T-helper 1 cell treated with Interleukin-12 subunit alpha and Interleukin-12 subunit beta and Interleukin-4 antibody, amounts not matched to agents 30 μg/mL and 1 μg/mL, for 36 hours (primary cell): ENCODE measurements at regions not wholly inside any gene's neighbourhood (a gene's known extent, or its start where the extent isn't known, plus 50 kb on each side); places are given as distances from the start of the nearest gene placed in this dataset.

Experiments used
- H3K27ac Mint-ChIP-seq: one replicate; pipeline ENCODE4 v1.8.0; 2021; ENCODE audit warnings: mild to moderate bottlenecking, mixed read lengths
- H3K27me3 Mint-ChIP-seq: one replicate; pipeline ENCODE4 v1.8.0; 2021; ENCODE audit warnings: low read depth, mixed read lengths
- H3K36me3 Mint-ChIP-seq: one replicate; pipeline ENCODE4 v1.8.0; 2021; ENCODE audit warnings: low read depth, mixed read lengths
- H3K4me1 Mint-ChIP-seq: one replicate; pipeline ENCODE4 v1.8.0; 2021; ENCODE audit warnings: low read depth, mixed read lengths
- H3K4me3 Mint-ChIP-seq: one replicate; pipeline ENCODE4 v1.8.0; 2021; ENCODE audit warnings: mild to moderate bottlenecking, moderate library complexity, mixed read lengths
- H3K9me3 Mint-ChIP-seq: one replicate; pipeline ENCODE4 v1.8.0; 2021; ENCODE audit warnings: mixed read lengths

- Mint-ChIP-seq H3K4me1 (no peaks in the 10 kb centered on the region), H3K27ac (no peak overlapping the region), H3K36me3 (peaks cover 8% of the 10 kb centered on the region), H3K4me3 (no peak overlapping the region), H3K9me3 (peaks cover 34% of the 10 kb centered on the region), H3K27me3 (no peaks in the 10 kb centered on the region)
These were observed 50.1 kb downstream of the GCNT4 start for GRCh38 chr5:75002271-75002670.

DNA sequence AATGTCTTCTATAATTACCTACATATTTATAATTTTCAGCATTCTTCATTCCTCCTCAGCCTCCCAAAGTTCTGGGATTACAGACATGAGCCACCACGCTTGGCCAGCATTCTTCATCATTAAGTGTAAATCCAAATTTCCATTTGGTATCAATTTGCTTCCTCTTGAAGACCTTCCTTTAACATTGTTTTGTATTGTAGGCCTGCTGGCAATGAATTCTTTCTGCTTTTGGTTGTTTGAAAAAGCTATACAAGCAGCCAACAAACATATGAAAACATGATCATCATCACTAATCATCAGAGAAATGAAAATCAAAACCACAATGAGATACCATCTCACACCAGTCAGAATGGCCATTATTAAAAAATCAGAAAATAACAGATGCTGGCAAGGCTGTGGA lies 56.4 kb downstream of the GCNT4 start:
- H3K27me3 Mint-ChIP-seq = peaks cover 3% of the 10 kb centered on the region
- H3K9me3 Mint-ChIP-seq = peaks cover 6% of the 10 kb centered on the region
- no peaks in the 10 kb centered on the region for H3K4me1 Mint-ChIP-seq
- peaks cover 2% of the 10 kb centered on the region for H3K36me3 Mint-ChIP-seq
- no peak overlapping the region for H3K27ac Mint-ChIP-seq
- H3K4me3 Mint-ChIP-seq = no peak overlapping the region

DNA sequence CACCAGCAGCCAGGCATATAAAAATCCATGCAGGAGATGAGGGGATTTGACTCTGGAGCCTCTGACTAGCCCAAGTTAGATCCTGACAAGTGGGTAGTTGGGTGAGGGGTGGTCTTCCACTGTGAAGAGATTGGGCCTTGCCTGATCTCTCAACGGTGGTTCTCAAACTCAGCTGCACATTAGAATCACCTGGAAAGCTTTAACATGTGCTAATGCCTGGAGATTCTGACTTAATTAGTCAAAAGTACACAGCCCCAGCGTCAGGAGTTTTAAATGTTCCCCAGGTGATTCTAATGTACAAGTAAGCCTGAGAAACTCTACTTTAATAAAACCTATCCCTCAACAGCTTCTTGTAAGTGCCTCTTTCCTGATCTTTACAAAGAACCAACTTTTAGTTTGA lies 57.5 kb downstream of the GCNT4 start:
- peaks cover 3% of the 10 kb centered on the region for H3K27me3 Mint-ChIP-seq
- peaks cover 2% of the 10 kb centered on the region for H3K36me3 Mint-ChIP-seq
- peaks cover 6% of the 10 kb centered on the region for H3K9me3 Mint-ChIP-seq
- no peak overlapping the region for H3K27ac Mint-ChIP-seq
- no peaks in the 10 kb centered on the region for H3K4me1 Mint-ChIP-seq
- no peak overlapping the region for H3K4me3 Mint-ChIP-seq

DNA sequence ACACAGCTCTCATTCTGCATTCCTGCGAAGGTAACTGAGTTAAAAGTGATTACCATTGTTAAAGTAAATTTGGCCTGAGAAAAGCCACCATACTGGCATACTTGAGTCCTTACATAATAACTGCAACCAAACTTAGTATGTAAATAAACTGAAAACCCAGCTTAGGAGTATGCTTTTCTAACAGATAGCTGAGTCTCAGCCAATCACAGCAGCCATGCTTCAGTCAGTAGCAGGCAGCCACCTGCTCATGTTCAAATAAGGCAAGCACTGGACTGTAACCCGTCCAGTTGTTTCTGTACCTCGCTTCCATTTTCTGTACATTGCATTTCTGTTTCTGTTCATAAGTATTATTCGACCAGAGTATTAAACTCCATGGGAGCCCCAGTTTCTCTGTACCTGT lies 58.6 kb downstream of the GCNT4 start:
- H3K9me3 Mint-ChIP-seq = peaks cover 6% of the 10 kb centered on the region
- H3K27ac Mint-ChIP-seq = no peak overlapping the region
- H3K4me1 Mint-ChIP-seq = no peaks in the 10 kb centered on the region
- peaks cover 2% of the 10 kb centered on the region for H3K36me3 Mint-ChIP-seq
- H3K4me3 Mint-ChIP-seq = no peak overlapping the region
- peaks cover 3% of the 10 kb centered on the region for H3K27me3 Mint-ChIP-seq

GRCh38 chr5:74992791-74993190 lies 59.6 kb downstream of the GCNT4 start:
- H3K36me3 Mint-ChIP-seq = peaks cover 2% of the 10 kb centered on the region
- no peaks in the 10 kb centered on the region for H3K4me1 Mint-ChIP-seq
- peaks cover 1% of the 10 kb centered on the region for H3K9me3 Mint-ChIP-seq
- peaks cover 3% of the 10 kb centered on the region for H3K27me3 Mint-ChIP-seq
- H3K27ac Mint-ChIP-seq = no peak overlapping the region
- no peak overlapping the region for H3K4me3 Mint-ChIP-seq

DNA sequence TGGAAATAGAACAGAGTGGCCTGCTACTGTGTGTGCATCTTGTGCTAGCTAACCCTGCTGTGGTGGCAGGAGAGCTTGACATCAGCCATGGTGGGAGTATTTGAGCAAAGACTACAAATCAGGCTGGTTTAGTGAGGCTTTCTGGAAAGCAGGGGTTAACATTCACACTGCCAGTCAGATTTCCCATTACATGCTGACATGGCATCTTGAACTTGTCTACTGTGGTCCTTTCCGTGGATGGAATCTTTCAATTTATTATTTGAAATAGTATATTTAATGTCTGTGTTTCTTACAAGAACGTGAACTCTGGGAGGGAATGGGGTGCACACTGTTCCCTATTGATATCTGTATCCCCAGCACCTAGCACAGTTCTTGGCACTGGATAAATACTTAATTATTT lies 60.8 kb downstream of the GCNT4 start:
- Mint-ChIP-seq H3K27me3 (peaks cover 2% of the 10 kb centered on the region), H3K9me3 (no peaks in the 10 kb centered on the region)

DNA sequence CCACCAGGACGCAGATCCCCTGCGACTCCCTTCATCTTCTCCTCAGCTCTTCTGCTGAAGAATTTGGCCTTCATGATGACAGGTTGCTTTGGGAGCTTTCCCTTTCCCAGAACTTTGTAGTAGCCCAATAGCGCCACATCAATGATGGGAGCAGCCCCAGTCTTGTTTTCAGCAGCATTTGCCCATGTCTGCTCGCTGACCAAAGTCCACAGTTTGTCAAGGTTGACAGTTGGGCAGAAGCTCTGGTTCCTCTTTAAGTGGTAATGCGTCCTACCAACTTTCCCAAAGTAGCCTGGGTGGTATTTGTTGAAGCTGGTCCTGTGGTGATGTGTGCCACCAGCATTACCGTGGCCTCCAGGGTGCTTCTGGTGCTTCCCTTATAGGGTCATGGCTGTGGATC lies 62.2 kb downstream of the GCNT4 start:
- Mint-ChIP-seq H3K27ac (no peak overlapping the region), H3K27me3 (no peaks in the 10 kb centered on the region), H3K36me3 (no peaks in the 10 kb centered on the region), H3K9me3 (no peaks in the 10 kb centered on the region), H3K4me1 (no peaks in the 10 kb centered on the region), H3K4me3 (no peak overlapping the region)

More for the DNA sequence above, 60.8 kb downstream of the GCNT4 start:
- no peaks in the 10 kb centered on the region for H3K4me1 Mint-ChIP-seq
- H3K4me3 Mint-ChIP-seq = no peak overlapping the region
- H3K27ac Mint-ChIP-seq = no peak overlapping the region
- peaks cover 2% of the 10 kb centered on the region for H3K36me3 Mint-ChIP-seq

GRCh38 chr5:74988273-74988983 lies 63.9 kb downstream of the GCNT4 start:
- Mint-ChIP-seq H3K36me3 (no peaks in the 10 kb centered on the region), H3K4me3 (no peak overlapping the region), H3K9me3 (no peaks in the 10 kb centered on the region), H3K27ac (no peak overlapping the region), H3K27me3 (no peaks in the 10 kb centered on the region), H3K4me1 (no peaks in the 10 kb centered on the region)

DNA sequence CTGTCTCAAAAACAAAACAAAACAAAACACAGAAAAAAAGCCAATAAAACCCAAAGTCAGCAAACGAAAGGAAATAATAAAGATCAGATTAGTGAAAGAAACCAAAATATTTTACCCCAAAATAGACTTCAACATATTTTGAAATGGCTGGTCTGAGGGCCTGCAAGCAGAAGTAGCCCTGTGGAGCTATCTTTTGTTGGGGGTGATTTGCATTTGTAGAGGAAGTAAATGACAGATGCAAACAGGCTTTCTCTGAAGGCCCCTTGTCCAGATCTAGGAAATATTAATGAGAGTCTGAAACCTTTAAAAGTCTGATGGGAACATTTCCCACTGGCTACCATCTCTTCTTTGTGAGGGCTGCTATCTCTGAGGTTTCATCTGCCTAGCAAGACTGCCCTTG lies 74.0 kb downstream of the GCNT4 start:
- H3K27me3 Mint-ChIP-seq = peaks cover 11% of the 10 kb centered on the region
- peaks cover 13% of the 10 kb centered on the region for H3K9me3 Mint-ChIP-seq
- H3K4me3 Mint-ChIP-seq = no peak overlapping the region
- H3K27ac Mint-ChIP-seq = no peak overlapping the region
- peaks cover 25% of the 10 kb centered on the region for H3K4me1 Mint-ChIP-seq
- H3K36me3 Mint-ChIP-seq = peaks cover 10% of the 10 kb centered on the region

- H3K9me3 Mint-ChIP-seq = peaks cover 13% of the 10 kb centered on the region
- peaks cover 11% of the 10 kb centered on the region for H3K27me3 Mint-ChIP-seq
- H3K36me3 Mint-ChIP-seq = peaks cover 10% of the 10 kb centered on the region
- H3K4me3 Mint-ChIP-seq = no peak overlapping the region
- peak overlapping the region; percentile 16 for H3K27ac Mint-ChIP-seq
- peaks cover 25% of the 10 kb centered on the region for H3K4me1 Mint-ChIP-seq
These were observed 74.9 kb downstream of the GCNT4 start for GRCh38 chr5:74977471-74977870.

DNA sequence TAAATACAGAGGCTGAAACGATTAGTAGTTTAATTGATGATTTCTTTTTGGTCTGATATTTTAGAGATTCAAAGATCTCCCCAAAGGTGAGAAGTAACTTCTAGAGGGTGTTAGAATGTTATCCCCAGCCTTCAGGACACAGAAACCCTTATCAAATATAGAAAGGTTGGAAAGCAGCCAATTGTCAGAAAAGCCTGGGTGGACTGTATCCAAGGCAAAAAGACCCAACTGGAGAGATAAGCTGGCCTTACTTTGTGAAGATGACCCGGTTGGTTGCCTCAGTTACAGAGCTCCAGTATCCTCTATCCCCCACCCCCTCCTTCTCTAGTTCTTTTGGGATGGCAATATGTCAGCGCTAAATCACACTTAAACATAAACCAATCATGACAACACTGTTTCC lies 75.7 kb downstream of the GCNT4 start:
- Mint-ChIP-seq H3K36me3 (peaks cover 10% of the 10 kb centered on the region), H3K4me3 (no peak overlapping the region), H3K9me3 (peaks cover 13% of the 10 kb centered on the region), H3K27me3 (peaks cover 11% of the 10 kb centered on the region), H3K27ac (no peak overlapping the region), H3K4me1 (peaks cover 25% of the 10 kb centered on the region)

- Mint-ChIP-seq H3K4me3 (no peak overlapping the region), H3K36me3 (peaks cover 10% of the 10 kb centered on the region), H3K27me3 (peaks cover 4% of the 10 kb centered on the region), H3K27ac (peak overlapping the region; percentile 89), H3K9me3 (peaks cover 13% of the 10 kb centered on the region), H3K4me1 (peaks cover 25% of the 10 kb centered on the region)
These were observed 76.8 kb downstream of the GCNT4 start for GRCh38 chr5:74975582-74975981.

DNA sequence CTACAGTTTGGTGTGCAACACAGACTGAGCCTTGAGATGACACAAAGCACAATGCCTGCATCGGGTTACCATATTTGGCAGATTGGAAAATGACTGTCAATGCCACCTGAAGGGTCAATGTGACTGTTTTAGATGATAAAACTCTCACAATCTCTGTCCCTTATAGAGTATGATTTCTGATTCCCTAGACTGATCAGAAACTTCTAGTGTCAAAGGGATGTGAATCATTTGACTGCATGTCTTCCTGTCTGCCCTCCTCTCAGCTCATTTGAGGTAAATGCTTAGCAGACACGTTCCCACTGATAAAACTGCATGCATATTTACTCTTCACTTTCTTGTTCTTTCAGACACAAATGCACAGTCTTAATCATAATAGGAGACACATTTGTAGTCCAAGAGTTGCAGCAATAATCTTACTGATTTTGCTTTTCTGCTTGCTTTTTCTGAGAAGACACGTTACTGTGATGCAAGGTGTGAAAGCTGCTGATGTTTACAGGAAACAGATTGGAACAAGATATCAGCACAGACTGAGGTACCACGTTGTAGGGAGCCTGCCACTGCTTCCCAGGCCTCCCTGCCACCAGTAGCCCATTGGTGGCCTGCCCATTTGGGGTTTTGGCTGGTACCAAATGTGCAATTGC lies 77.8 kb downstream of the GCNT4 start:
- H3K27me3 Mint-ChIP-seq = no peaks in the 10 kb centered on the region
- H3K36me3 Mint-ChIP-seq = peaks cover 10% of the 10 kb centered on the region
- peak overlapping the region; percentile 49 for H3K4me3 Mint-ChIP-seq
- H3K9me3 Mint-ChIP-seq = peaks cover 13% of the 10 kb centered on the region
- H3K4me1 Mint-ChIP-seq = peaks cover 25% of the 10 kb centered on the region
- H3K27ac Mint-ChIP-seq = peak overlapping the region; percentile 89

DNA sequence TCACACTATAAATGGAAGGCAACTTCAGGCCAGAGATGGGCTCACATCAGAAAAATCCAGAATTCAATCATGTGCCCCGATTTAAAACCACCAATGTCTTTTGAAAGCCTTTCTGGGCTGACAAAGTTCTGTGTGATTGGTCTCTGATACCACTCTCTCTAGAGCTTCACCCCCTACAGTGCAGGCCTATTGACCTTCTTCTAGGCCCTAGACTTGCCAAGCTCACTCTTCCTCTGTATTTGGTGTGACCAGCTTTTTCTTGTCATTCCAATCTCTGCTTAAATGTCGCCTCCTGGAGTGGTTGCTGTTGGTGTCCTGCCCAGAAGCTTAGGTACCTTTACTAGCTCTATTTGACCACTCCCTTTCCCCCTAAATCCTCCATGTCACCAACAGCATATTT lies 78.7 kb downstream of the GCNT4 start:
- Mint-ChIP-seq H3K36me3 (peaks cover 10% of the 10 kb centered on the region), H3K27me3 (no peaks in the 10 kb centered on the region), H3K4me1 (peaks cover 24% of the 10 kb centered on the region), H3K4me3 (no peak overlapping the region), H3K9me3 (peaks cover 13% of the 10 kb centered on the region), H3K27ac (peak overlapping the region; percentile 74)

DNA sequence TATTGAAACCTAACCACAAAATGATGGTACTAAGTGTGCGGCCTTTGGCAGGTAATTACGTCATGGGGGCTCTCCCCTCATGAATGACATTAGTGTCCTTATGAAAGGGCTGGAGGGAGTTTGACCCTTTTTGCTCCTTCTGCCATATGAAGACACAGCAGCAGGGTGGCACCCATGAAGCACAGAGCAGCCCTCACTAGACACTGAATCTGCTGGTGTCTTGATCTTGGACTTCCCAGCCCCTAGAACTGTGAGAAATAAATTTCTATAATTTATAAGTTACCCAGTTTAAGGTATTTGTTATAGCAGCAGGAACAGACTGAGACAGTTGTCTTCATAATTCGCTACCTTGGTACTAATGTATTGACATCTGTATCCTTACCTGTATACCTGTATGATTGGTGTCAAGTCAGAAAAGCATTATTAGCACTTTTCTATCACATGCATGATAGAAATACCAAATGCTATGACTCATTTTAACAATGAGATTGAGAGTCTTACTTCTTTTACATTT lies 80.4 kb downstream of the GCNT4 start:
- Mint-ChIP-seq H3K36me3 (peaks cover 7% of the 10 kb centered on the region), H3K4me1 (peaks cover 16% of the 10 kb centered on the region), H3K27ac (no peak overlapping the region), H3K27me3 (no peaks in the 10 kb centered on the region), H3K9me3 (peaks cover 13% of the 10 kb centered on the region), H3K4me3 (no peak overlapping the region)
